ENCODE measurements at regions not wholly inside any gene's neighbourhood (a gene's known extent, or its start where the extent isn't known, plus 50 kb on each side); places are given as distances from the start of the nearest gene placed in this dataset.

- no peak for DNase-seq
Observed at GRCh38 chr2:18701981-18702380, 112.6 kb upstream of the NT5C1B start.

DNA sequence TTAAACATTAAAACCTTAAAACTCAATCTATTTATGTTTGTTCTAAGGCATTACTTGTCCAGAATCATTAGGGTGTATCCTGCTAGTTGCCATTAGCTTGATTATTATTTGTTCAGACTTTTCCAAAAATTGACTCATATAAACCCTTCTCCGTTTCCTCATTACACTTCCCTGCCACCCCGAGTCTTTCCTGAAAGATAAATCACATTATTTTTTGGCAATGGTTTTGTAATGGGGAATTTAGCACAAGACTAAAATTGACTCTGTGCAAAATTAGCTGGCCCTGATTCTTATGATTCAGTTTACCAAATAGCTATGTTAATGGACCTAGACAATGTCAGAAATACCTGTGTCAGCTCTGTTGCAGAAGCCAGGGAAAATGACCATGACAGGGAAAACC lies 112.2 kb upstream of the NT5C1B start:
- DNase-seq: no peak

DNA sequence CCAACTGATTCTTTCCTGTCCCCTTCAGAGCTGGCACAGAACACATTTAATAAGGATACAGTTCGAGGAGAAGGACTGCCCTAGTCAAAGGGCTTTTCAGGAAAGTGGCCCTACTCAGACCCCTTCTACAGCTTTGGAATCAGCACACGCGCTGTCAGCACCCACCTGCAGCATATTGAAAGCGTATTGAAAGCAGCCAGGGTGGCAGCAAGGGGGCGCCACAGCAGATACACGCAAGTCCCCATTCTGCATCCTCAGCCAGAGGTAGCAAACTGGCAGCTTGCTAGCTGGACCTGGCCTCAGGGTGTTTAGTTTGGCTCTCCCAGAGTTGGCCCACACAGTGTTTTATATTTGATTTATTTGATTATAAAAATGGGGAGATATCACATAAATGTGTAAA lies 101.0 kb upstream of the NT5C1B start:
- DNase-seq: no peak

- DNase-seq: peak; percentile 30
Observed at GRCh38 chr2:18684206-18685038, 95.1 kb upstream of the NT5C1B start.

- DNase-seq: no peak
Observed at GRCh38 chr2:18682681-18683080, 93.3 kb upstream of the NT5C1B start.

- DNase-seq: no peak
Observed at GRCh38 chr2:18677280-18677679, 87.9 kb upstream of the NT5C1B start.

- DNase-seq: no peak
Observed at GRCh38 chr2:18674309-18674708, 84.9 kb upstream of the NT5C1B start.

DNA sequence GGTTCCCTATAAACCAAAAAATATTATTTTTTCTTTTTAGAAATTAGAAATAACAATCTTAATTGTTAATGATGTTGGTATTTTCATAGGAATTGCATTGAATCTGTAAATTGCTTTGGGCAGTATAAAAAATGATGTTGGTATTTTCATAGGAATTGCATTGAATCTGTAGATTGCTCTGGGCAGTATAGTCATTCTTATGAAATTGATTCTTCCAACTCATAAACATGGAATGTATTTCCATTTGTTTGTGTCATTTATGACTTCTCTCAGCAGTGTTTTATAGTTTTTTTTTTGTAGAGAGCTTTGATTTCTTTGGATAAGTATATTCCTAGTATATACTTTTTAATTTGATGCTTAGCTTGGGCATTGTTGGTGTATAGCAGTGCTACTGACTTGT lies 82.0 kb upstream of the NT5C1B start:
- no peak for DNase-seq

- no peak for DNase-seq
Observed at GRCh38 chr2:18668221-18668620, 78.9 kb upstream of the NT5C1B start.

DNA sequence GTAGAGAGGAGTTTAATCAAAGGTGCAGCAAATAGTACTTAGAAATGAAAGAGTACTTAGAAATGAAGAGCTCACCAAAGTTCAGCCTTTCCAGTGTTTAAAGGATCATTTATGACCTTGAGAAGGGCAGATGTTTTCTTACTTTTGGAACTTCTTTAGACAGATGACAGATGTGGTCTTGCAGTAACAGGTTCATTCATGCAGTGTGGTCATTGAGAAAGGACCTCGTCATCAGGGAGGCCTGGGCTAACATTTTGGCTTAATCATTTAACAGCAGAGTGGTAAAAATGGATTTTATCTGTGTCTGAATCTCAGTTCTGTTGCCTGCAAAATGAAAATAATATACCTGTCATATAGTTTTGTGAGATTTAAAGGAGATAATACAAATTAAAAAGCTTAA lies 75.1 kb upstream of the NT5C1B start:
- DNase-seq: no peak

GRCh38 chr2:18663861-18664260 lies 74.5 kb upstream of the NT5C1B start:
- no peak for DNase-seq

DNA sequence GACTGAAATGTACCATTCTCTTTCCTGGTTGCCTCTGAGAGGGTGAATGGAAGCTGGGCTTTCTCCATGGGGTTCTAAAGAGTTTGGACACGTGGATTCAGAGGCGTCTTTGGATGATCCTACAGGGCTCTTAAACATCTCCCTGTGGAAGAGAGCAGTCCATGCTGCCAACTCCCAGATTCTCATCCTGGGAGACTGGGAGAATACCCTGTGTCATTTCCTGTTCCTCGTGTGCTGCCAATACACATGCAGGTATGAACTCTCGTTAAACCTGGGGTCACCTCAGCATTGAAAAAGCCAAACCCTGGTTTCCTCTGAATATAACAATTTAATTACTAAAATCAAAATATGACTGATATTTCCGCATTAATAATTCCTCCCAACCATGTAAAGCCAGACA lies 73.3 kb upstream of the NT5C1B start:
- no peak for DNase-seq

DNA sequence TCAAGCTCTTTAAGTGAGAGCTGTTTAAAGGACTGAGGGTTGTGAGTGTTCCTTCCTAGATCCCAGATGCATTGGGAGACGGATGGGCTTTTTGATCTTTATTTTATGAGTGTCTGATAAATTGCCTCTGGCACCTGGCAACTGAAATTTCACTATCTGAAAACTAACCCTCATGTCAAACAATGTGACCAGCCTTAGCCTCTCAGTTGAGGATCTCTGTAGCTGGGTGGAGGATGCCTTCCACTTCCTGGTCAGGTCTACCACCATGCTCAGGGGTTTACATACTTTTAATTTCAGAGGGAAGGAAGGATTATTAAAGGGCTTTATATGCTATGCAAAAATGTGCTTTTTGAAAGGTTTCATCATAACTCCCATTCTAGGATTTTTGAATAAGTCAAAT lies 70.5 kb upstream of the NT5C1B start:
- no peak for DNase-seq

- DNase-seq: no peak
Observed at GRCh38 chr2:18656048-18656447, 66.7 kb upstream of the NT5C1B start.

GRCh38 chr2:18651842-18652774 lies 62.7 kb upstream of the NT5C1B start:
- DNase-seq: no peak

DNA sequence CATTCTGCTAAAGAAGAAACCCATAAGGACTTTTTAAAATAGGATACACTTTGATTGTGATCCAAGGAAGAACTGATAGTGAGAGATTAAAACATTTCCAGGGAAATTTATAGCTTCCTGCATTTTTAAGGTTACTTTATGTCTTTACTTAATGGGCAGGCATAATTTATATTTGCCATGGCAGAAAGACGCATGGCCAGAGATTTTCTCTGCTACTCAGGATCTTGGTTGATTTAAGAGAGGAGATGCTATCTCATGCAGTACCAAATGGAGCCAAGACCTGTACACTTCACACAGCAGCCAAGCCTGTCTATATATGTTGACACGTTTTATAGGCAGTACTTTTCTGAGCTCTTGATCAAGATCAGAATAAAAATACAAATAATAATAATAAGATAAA lies 60.9 kb upstream of the NT5C1B start:
- DNase-seq: no peak

- DNase-seq: no peak
Observed at GRCh38 chr2:18649502-18650135, 60.2 kb upstream of the NT5C1B start.

DNA sequence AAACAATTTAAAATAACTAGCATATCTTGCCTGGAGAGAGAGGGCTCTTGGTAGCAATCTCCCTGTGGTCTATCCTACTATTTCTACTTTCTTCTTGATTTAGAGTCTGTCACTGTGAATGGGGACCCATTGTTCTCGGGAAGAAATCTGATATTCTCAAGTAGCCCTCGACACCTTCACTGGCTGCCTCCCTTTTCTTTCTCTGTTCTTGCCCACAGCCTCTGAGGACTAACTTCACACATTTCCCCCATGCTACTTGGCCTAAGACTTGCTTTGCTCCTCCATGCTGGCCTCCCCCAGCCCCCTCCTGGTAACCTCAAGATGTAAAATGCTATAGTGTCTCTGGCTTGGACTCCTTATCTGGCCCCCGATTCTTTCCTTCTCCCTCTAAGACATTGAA lies 58.8 kb upstream of the NT5C1B start:
- no peak for DNase-seq

DNA sequence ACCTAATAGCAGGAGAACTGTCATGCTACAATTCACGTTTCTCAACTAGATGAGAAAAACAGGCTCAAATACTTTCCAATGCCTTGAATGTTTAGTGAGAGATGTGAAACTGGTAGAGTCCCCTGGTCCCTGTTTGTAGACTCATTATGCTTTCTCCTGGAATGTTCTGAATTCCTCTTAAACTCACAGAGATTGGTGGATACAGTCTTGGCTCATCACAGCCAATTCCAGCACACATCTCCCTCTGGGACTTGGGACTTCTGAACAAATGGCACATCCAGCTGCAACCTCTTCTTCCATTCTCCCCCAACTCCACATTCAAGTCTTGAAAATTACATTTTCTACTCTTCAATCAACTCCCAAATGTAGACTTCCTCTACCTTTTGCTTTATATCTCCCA lies 58.4 kb upstream of the NT5C1B start:
- DNase-seq: no peak

DNA sequence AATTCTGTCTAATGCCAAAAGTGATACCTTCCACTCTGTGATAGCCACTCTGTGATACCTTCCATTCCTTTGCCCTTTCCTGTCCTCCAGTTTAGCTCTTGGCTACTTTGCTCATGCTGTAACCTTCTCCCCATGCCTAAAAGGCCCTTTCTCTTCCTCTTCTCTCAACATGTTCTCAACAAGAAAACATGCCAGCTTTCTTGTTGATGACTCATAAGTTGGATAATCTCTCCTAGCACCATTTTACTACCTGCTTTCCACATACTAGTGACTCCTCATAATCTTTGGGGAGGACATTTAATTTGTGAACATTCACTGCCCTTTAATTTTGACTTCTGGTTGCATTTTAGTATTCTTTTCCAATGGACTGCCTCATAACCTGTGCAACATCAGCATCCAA lies 55.9 kb upstream of the NT5C1B start:
- DNase-seq: no peak

DNA sequence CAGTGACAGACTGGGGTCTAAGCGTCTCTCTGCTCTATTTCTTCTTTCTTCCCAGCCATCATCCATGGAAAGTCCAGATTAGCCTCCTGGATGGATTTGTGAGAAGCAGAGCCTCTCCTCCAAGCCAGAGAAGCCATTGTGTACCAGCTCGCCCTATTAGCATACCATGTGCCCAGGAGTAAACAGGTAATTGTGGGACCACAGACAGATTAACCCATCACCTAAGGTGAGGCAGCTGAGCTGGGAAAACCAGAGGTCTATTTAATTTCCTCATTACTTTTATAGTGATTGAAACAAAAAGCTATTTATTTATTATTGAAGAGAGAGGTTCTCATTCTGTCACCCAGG lies 54.7 kb upstream of the NT5C1B start:
- DNase-seq: no peak

GRCh38 chr2:18643326-18644114 lies 54.2 kb upstream of the NT5C1B start:
- no peak for DNase-seq

GRCh38 chr2:18641823-18642222 lies 52.5 kb upstream of the NT5C1B start:
- DNase-seq: no peak

Data from NCI-H1092 treated with DMSO at 0.1 percent for 48 hours (cell line).